ENCODE measurements at regions not wholly inside any gene's neighbourhood (a gene's known extent, or its start where the extent isn't known, plus 50 kb on each side); places are given as distances from the start of the nearest gene placed in this dataset.

DNA sequence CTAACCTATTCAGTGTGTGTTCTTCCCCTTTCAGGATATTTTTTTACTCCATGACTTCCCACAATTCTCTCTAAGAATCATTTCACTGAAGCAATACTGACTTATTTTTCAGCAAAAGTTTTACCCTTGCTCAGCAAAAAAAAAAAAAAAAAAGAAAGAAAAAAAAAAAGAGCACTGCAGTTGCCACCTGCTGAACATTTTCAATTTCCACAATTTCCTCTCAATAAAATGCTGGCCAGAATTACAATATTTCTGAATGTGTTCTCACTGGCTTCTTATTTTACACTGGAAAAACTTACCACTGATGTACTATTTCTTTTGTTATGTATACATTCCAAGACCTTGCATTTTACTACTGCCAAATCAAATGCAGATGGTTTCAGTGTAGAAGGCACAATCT lies 210.4 kb downstream of the PAPSS1 start:
- no peaks in the 10 kb centered on the region for H3K9me3 ChIP-seq (replicated peaks in 1 of 2; ENCODE audit: control insufficient read depth in 1 of 2, insufficient read depth in 1 of 2, low read length in 2 of 2)
- Mint-ChIP-seq H3K4me3 (no peak overlapping the region), H3K4me1 (no peaks in the 10 kb centered on the region), H3K36me3 (no peaks in the 10 kb centered on the region), H3K27me3 (ENCODE audit: low read depth in 3 of 3) (peaks cover 0 to 2% (median 0%) of the 10 kb centered on the region in 3 donors), H3K27ac (no peak overlapping the region), H3K9me3 (peaks cover 0 to 3% (median under 1%) of the 10 kb centered on the region in 7 donors)
- H2AFZ ChIP-seq (ENCODE audit: insufficient read depth, low read depth, low read length, poor library complexity, severe bottlenecking) = no peak overlapping the region
- no peak overlapping the region for H3K4me3 ChIP-seq (replicated peaks in 1 of 3; ENCODE audit: low read depth in 2 of 3, low read length in 3 of 3)
- H3K36me3 ChIP-seq (replicated peaks in 1 of 2; ENCODE audit: control insufficient read depth in 1 of 2, insufficient read depth in 2 of 2, low read length in 2 of 2) = no peaks in the 10 kb centered on the region
- no peak for DNase-seq
- intact Hi-C loops (cut with micrococcal nuclease) = no loop called here
- TF ChIP-seq, protein P1, sequence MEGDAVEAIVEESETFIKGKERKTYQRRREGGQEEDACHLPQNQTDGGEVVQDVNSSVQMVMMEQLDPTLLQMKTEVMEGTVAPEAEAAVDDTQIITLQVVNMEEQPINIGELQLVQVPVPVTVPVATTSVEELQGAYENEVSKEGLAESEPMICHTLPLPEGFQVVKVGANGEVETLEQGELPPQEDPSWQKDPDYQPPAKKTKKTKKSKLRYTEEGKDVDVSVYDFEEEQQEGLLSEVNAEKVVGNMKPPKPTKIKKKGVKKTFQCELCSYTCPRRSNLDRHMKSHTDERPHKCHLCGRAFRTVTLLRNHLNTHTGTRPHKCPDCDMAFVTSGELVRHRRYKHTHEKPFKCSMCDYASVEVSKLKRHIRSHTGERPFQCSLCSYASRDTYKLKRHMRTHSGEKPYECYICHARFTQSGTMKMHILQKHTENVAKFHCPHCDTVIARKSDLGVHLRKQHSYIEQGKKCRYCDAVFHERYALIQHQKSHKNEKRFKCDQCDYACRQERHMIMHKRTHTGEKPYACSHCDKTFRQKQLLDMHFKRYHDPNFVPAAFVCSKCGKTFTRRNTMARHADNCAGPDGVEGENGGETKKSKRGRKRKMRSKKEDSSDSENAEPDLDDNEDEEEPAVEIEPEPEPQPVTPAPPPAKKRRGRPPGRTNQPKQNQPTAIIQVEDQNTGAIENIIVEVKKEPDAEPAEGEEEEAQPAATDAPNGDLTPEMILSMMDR (IDR thresholded peaks at IDR 0.05) = no peak
- no peaks in the 10 kb centered on the region for H3K27me3 ChIP-seq (ENCODE audit: control insufficient read depth in 2 of 2, insufficient read depth in 2 of 2, low read length in 2 of 2)
- H3K27ac ChIP-seq (ENCODE audit: low read depth in 1 of 2, low read length in 2 of 2) = no peak overlapping the region
- H3K4me2 ChIP-seq (replicated peaks; ENCODE audit: extremely low read depth, low read length, poor library complexity, severe bottlenecking) = no peak overlapping the region
- no peak overlapping the region for H3K9ac ChIP-seq (ENCODE audit: insufficient read depth, low read length, poor library complexity, severe bottlenecking)
- H3K4me1 ChIP-seq (ENCODE audit: control insufficient read depth in 1 of 2, insufficient read depth in 2 of 2, low read length in 2 of 2) = no peaks in the 10 kb centered on the region
- no peaks in the 10 kb centered on the region for H4K20me1 ChIP-seq (ENCODE audit: insufficient read depth, low read length)
- no peaks in the 10 kb centered on the region for H3K79me2 ChIP-seq (ENCODE audit: insufficient read depth, low read length)

DNA sequence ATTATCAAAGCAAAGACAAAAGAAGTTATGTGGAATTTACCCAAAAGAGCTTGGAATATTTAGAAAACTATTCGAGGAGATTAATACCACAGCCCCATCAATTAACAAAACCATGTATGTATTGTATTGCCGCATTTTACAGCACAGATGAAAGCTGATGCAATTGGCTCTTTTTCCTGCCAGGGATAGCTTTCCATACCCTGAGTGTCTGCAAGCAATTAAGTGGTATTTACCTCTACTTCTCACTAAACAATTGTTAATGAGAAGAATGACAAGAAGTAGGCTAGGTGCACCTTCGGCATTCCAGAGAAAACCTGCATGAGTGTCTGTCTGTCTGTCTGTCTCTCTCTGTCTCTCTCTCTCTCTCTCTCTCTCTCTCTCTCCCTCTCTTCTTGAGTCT lies 219.5 kb downstream of the PAPSS1 start:
- Mint-ChIP-seq H3K27ac (no peak overlapping the region), H3K36me3 (no peaks in the 10 kb centered on the region), H3K9me3 (peaks cover 0 to 11% (median 2%) of the 10 kb centered on the region in 7 donors), H3K27me3 (ENCODE audit: low read depth in 3 of 3) (peaks cover 0 to 3% (median 0%) of the 10 kb centered on the region in 3 donors), H3K4me1 (no peaks in the 10 kb centered on the region), H3K4me3 (no peak overlapping the region)
- Histone ChIP-seq H3K27me3 (ENCODE audit: control insufficient read depth in 2 of 2, insufficient read depth in 2 of 2, low read length in 2 of 2) (no peaks in the 10 kb centered on the region), H4K20me1 (ENCODE audit: insufficient read depth, low read length) (no peaks in the 10 kb centered on the region), H3K9ac (ENCODE audit: insufficient read depth, low read length, poor library complexity, severe bottlenecking) (no peak overlapping the region), H3K79me2 (ENCODE audit: insufficient read depth, low read length) (no peaks in the 10 kb centered on the region), H3K27ac (ENCODE audit: low read depth in 1 of 2, low read length in 2 of 2) (no peak overlapping the region), H3K4me1 (ENCODE audit: control insufficient read depth in 1 of 2, insufficient read depth in 2 of 2, low read length in 2 of 2) (no peaks in the 10 kb centered on the region), H3K36me3 (replicated peaks in 1 of 2; ENCODE audit: control insufficient read depth in 1 of 2, insufficient read depth in 2 of 2, low read length in 2 of 2) (no peaks in the 10 kb centered on the region), H3K4me3 (replicated peaks in 1 of 3; ENCODE audit: low read depth in 2 of 3, low read length in 3 of 3) (no peak overlapping the region), H3K9me3 (replicated peaks in 1 of 2; ENCODE audit: control insufficient read depth in 1 of 2, insufficient read depth in 1 of 2, low read length in 2 of 2) (peaks cover 0 to 7% of the 10 kb centered on the region in 2 donors), H3K4me2 (replicated peaks; ENCODE audit: extremely low read depth, low read length, poor library complexity, severe bottlenecking) (no peak overlapping the region), H2AFZ (ENCODE audit: insufficient read depth, low read depth, low read length, poor library complexity, severe bottlenecking) (no peak overlapping the region)
- TF ChIP-seq, protein P1 (IDR thresholded peaks at IDR 0.05) = no peak
- no CpG with 5 or more reads among the region's 3 CpGs for WGBS (ENCODE audit: insufficient coverage)
- intact Hi-C loops (cut with micrococcal nuclease) = no loop called here
- DNase-seq = no peak
